ENCODE measurements at regions not wholly inside any gene's neighbourhood (a gene's known extent, or its start where the extent isn't known, plus 50 kb on each side); places are given as distances from the start of the nearest gene placed in this dataset.
A peak's percentile ranks its signal among the peaks of the same experiment; 100 is the strongest.

DNA sequence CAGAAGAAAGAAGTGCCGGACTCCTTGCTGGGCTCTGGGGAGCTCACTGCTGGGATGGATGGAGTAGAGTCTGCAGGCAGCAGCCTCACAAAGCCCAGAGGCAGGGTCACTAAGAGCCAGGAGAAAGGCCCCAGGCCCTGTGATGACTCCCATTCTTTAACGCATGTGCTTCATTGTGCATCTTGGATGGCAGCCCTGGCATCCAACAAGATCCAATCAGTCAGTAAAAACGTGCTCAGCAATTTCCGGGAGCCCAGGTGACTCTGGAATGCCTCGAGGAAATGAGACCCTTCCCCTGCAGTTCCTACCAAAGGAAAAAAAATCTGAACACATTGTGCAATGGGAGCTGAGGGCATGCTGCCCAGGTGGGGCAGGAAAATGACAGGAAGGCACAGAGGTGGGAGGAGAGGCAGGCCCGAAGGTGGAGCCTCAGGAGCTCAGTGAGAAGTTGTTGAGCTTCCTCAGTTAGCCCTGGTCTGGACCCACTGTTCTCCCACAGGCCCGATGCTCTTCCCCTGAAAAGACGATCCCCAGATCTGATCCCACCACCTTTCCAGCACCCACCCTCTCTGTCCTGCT is 60.7 kb upstream of the TMEM72 start:
- ATAC-seq (no peak), DNase-seq (no peak)
- no peaks in the 10 kb centered on the region for H3K36me3 ChIP-seq
- H3K27me3 ChIP-seq, result no peaks in the 10 kb centered on the region
- no peak overlapping the region for H3K27ac ChIP-seq
- WGBS, 2 donors, result 72 to 74% methylated on average over 8 of the region's 8 CpGs
- peaks cover 0 to 9% (median 0%) of the 10 kb centered on the region in 11 donors for H3K9me3 ChIP-seq
- peaks cover 0 to 5% (median 0%) of the 10 kb centered on the region in 9 donors for H3K4me1 ChIP-seq
- intact Hi-C loops (cut with DNase I), result loop anchor here in 4 of 10 donors (10.0 kb wide), 3 partner anchors 166 to 536 kb away; partner anchors contain the start of gene CXCL12 (in 1 of the 4)
- H3K4me3 ChIP-seq, result no peak overlapping the region
- TF ChIP-seq, protein P1, sequence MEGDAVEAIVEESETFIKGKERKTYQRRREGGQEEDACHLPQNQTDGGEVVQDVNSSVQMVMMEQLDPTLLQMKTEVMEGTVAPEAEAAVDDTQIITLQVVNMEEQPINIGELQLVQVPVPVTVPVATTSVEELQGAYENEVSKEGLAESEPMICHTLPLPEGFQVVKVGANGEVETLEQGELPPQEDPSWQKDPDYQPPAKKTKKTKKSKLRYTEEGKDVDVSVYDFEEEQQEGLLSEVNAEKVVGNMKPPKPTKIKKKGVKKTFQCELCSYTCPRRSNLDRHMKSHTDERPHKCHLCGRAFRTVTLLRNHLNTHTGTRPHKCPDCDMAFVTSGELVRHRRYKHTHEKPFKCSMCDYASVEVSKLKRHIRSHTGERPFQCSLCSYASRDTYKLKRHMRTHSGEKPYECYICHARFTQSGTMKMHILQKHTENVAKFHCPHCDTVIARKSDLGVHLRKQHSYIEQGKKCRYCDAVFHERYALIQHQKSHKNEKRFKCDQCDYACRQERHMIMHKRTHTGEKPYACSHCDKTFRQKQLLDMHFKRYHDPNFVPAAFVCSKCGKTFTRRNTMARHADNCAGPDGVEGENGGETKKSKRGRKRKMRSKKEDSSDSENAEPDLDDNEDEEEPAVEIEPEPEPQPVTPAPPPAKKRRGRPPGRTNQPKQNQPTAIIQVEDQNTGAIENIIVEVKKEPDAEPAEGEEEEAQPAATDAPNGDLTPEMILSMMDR (IDR thresholded peaks at IDR 0.05), result no peak

DNA sequence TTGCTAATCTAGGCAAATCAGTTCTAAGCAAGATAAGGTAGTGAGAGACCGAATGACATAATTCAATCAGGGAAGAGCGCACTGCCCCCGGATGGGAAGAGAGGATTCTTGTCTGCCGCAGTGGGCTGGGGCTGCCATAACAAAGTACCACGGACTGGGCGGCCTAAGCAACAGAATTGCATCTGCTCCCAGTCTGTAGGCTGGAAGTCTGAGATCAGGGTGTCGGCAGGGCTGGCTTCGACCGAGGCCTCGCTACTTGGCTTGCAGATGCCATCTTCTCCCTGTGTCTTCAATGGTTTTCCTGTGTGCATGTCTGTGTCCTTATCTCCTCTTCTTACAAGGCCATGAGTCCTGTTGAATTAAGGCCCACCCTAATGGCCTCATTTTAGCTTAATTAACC is 59.7 kb upstream of the TMEM72 start:
- DNase-seq (no peak), ATAC-seq (no peak)
- Histone ChIP-seq H3K4me1 (peaks cover 0 to 5% (median 0%) of the 10 kb centered on the region in 9 donors), H3K36me3 (no peaks in the 10 kb centered on the region), H3K27me3 (no peaks in the 10 kb centered on the region), H3K9me3 (peaks cover 0 to 9% (median 0%) of the 10 kb centered on the region in 11 donors), H3K27ac (no peak overlapping the region), H3K4me3 (no peak overlapping the region)
- intact Hi-C loops (cut with DNase I), result loop anchor here in 4 of 10 donors (10.0 kb wide), 3 partner anchors 167 to 537 kb away; partner anchors contain the start of gene CXCL12 (in 1 of the 4)
- 97 to 98% methylated on average over 10 of the region's 10 CpGs for WGBS, 2 donors
- TF ChIP-seq, protein P1 (IDR thresholded peaks at IDR 0.05), result no peak

DNA sequence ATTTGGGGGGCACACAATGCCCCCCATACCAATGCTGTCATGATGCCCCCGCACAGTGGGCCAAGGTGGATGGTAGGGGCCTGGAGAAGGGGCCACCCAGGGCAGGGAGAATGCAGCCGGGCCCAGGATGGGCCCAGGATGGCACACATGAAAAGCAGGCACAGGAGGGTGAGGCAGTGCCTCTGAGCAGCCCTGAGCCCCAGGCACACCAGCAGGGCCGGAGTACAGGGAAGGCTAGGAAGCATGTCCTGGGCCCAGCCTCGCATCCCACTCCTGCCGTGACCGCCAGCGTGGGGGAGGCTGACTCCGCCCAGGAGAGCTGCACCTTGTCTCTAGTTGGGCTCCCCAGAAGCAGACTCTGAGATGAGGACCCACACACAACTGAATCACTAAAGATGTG is 59.3 kb upstream of the TMEM72 start:
- ATAC-seq (no peak), DNase-seq (no peak)
- Histone ChIP-seq H3K36me3 (no peaks in the 10 kb centered on the region), H3K27me3 (no peaks in the 10 kb centered on the region), H3K9me3 (peaks cover 0 to 9% (median 0%) of the 10 kb centered on the region in 11 donors), H3K4me3 (no peak overlapping the region), H3K4me1 (peaks cover 0 to 5% (median 0%) of the 10 kb centered on the region in 9 donors), H3K27ac (no peak overlapping the region)
- intact Hi-C loops (cut with DNase I), result loop anchor here in 4 of 10 donors (10.0 kb wide), 3 partner anchors 167 to 537 kb away; partner anchors contain the start of gene CXCL12 (in 1 of the 4)
- TF ChIP-seq, protein P1 (IDR thresholded peaks at IDR 0.05), result no peak
- WGBS, 2 donors, result 93 to 98% methylated on average over 8 of the region's 8 CpGs

DNA sequence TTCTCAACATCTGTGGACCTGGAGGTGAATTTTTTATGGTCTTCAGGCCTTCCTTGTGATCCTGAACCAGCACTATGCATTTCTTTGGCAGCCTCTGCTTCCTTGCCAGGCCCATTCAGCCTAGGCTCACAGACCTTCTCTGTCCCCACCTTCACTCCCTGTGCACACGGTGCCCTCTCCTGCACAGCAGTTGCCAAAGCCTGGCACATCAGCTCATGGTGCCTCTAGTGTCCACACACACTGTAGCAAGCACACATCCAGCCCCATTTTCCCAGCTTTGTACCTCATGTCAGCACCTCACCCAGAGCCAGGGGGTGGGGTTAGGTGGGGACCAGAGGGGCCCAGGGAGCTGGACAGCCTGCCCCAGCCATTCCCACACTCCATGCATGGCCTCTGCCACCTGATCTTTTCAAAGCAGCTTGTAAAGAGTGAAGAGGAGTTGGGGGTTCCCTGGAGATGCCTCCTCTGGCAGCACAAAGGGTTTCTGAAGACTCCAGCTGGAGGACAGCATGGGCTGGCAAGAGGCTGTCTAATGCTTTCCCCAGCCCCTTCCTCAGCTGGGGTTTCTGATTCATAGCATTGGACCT is 57.9 kb upstream of the TMEM72 start:
- 27 to 68% methylated on average over 1 of the region's 1 CpG for WGBS, 2 donors
- Histone ChIP-seq H3K4me3 (no peak overlapping the region), H3K9me3 (peaks cover 0 to 9% (median 0%) of the 10 kb centered on the region in 11 donors), H3K4me1 (peaks cover 0 to 14% (median 0%) of the 10 kb centered on the region in 9 donors), H3K27ac (no peak overlapping the region), H3K36me3 (no peaks in the 10 kb centered on the region), H3K27me3 (no peaks in the 10 kb centered on the region)
- TF ChIP-seq, protein P1 (IDR thresholded peaks at IDR 0.05), result peak in 6 of 9 donors; percentile 18 to 43 (median 32)
- DNase-seq (no peak), ATAC-seq (peak in 3 of 8 donors; percentile 28 to 70 (median 61))
- intact Hi-C loops (cut with DNase I), result loop anchor here in 4 of 10 donors (10.0 kb wide), 3 partner anchors 168 to 538 kb away; partner anchors contain the start of gene CXCL12 (in 1 of the 4)

Measured in heart right ventricle (tissue), 16 donors.